Stimulated activated CD8-positive, alpha-beta memory T cell treated with anti-CD3 and anti-CD28 coated beads, Interleukin-7, amount 100 ng/mL, for 48 hours (primary cell): ENCODE measurements at regions not wholly inside any gene's neighbourhood (a gene's known extent, or its start where the extent isn't known, plus 50 kb on each side); places are given as distances from the start of the nearest gene placed in this dataset.
"Not testable (repeated sequence)": the region's sequence is repeated elsewhere in the genome, so short reads cannot be mapped to it uniquely, and the experiment has no call there.

Experiments
- DNase-seq, 2 donors: peaks; one replicate each; pipeline ENCODE4 v3.0.0-alpha.2; 2020; ENCODE audit warnings: low read depth in 1 of 2; ENCODE audit errors: extremely low read depth in 1 of 2

GRCh38 chr9:81083854-81084512 is 605.4 kb downstream of the TLE1 start:
- no peak for DNase-seq

GRCh38 chr9:81083067-81083466 is 606.3 kb downstream of the TLE1 start:
- DNase-seq, result no peak

- DNase-seq, result no peak
Observed at GRCh38 chr9:81082221-81082620, 607.1 kb downstream of the TLE1 start.

- no peak for DNase-seq
Observed at GRCh38 chr9:81080900-81081299, 608.4 kb downstream of the TLE1 start.

- no peak for DNase-seq
Observed at GRCh38 chr9:81080185-81080584, 609.2 kb downstream of the TLE1 start.

- DNase-seq, result no peak
Observed at GRCh38 chr9:81079055-81079454, 610.3 kb downstream of the TLE1 start.

- DNase-seq, result no peak
Observed at GRCh38 chr9:81078555-81078954, 610.8 kb downstream of the TLE1 start.

- no peak for DNase-seq
Observed at GRCh38 chr9:81077572-81077971, 611.8 kb downstream of the TLE1 start.

- no peak for DNase-seq
Observed at GRCh38 chr9:81076131-81076530, 613.2 kb downstream of the TLE1 start.

- DNase-seq, result no peak
Observed at GRCh38 chr9:81074221-81074620, 615.1 kb downstream of the TLE1 start.

GRCh38 chr9:81073821-81074220 is 615.5 kb downstream of the TLE1 start:
- DNase-seq, result no peak

GRCh38 chr9:81072758-81073157 is 616.6 kb downstream of the TLE1 start:
- no peak for DNase-seq

- DNase-seq, result no peak
Observed at GRCh38 chr9:81071108-81071507, 618.2 kb downstream of the TLE1 start.

- no peak for DNase-seq
Observed at GRCh38 chr9:81070689-81071088, 618.7 kb downstream of the TLE1 start.

GRCh38 chr9:81069923-81070322 is 619.4 kb downstream of the TLE1 start:
- DNase-seq, result no peak

- no peak for DNase-seq
Observed at GRCh38 chr9:81069038-81069795, 620.1 kb downstream of the TLE1 start.

GRCh38 chr9:81062995-81063394 is 626.4 kb downstream of the TLE1 start:
- not testable (repeated sequence) for DNase-seq

- no peak for DNase-seq
Observed at GRCh38 chr9:81058782-81059181, 630.6 kb downstream of the TLE1 start.

GRCh38 chr9:81053298-81054025 is 635.9 kb downstream of the TLE1 start:
- no peak for DNase-seq

GRCh38 chr9:81052846-81053245 is 636.5 kb downstream of the TLE1 start:
- DNase-seq, result no peak

GRCh38 chr9:81047280-81047679 is 642.1 kb downstream of the TLE1 start:
- DNase-seq, result no peak

- no peak for DNase-seq
Observed at GRCh38 chr9:81045658-81046057, 643.7 kb downstream of the TLE1 start.
